ENCODE measurements at regions not wholly inside any gene's neighbourhood (a gene's known extent, or its start where the extent isn't known, plus 50 kb on each side); places are given as distances from the start of the nearest gene placed in this dataset.

DNA sequence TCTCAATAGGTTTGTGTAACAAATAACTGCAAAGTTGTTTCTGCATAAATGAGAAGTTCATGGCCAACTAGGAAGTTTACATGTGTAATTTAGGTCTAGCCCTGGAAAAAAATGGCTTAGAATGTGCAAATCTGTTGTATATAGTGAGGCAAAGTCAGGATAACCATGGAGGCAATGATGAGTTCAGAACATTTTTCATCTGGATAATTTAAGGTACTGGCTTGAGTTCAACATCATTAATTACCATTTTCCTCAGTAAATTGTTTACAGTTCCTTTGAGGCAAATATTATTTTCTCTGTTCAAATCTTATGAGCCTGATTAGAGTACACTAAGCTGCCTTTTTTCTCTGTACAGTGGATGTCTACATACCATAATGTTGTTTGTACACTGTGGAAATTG is 1259.0 kb upstream of the NUDT12 start:
- TF ChIP-seq, protein P1, sequence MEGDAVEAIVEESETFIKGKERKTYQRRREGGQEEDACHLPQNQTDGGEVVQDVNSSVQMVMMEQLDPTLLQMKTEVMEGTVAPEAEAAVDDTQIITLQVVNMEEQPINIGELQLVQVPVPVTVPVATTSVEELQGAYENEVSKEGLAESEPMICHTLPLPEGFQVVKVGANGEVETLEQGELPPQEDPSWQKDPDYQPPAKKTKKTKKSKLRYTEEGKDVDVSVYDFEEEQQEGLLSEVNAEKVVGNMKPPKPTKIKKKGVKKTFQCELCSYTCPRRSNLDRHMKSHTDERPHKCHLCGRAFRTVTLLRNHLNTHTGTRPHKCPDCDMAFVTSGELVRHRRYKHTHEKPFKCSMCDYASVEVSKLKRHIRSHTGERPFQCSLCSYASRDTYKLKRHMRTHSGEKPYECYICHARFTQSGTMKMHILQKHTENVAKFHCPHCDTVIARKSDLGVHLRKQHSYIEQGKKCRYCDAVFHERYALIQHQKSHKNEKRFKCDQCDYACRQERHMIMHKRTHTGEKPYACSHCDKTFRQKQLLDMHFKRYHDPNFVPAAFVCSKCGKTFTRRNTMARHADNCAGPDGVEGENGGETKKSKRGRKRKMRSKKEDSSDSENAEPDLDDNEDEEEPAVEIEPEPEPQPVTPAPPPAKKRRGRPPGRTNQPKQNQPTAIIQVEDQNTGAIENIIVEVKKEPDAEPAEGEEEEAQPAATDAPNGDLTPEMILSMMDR (IDR thresholded peaks at IDR 0.05): no peak
- TF ChIP-seq POLR2A (IDR thresholded peaks at IDR 0.05): no peak
- no peak for TF ChIP-seq POLR2AphosphoS5 (IDR thresholded peaks at IDR 0.05)
